BLaER1 treated with 17β-estradiol and CSF1 and Interleukin-3, amounts not matched to agents 10 nM and 100 nM (cell line): ENCODE measurements at regions not wholly inside any gene's neighbourhood (a gene's known extent, or its start where the extent isn't known, plus 50 kb on each side); places are given as distances from the start of the nearest gene placed in this dataset.
"Not testable (repeated sequence)": the region's sequence is repeated elsewhere in the genome, so short reads cannot be mapped to it uniquely, and the experiment has no call there.

ENCODE experiments used
- H3K27ac ChIP-seq, 11 experiments: shearing (Covaris generic); formaldehyde crosslinking; 2 replicates each; pipeline ENCODE4 v1.8.1; 2022
- H3K27me3 ChIP-seq, 11 experiments: shearing (Covaris generic); formaldehyde crosslinking; 2 replicates each; pipeline ENCODE4 v1.8.1; 2022
- H3K36me3 ChIP-seq, 11 experiments: shearing (Covaris generic); formaldehyde crosslinking; 2 replicates each; pipeline ENCODE4 v1.8.1; 2022
- H3K4me1 ChIP-seq, 10 experiments: shearing (Covaris generic); formaldehyde crosslinking; 2 replicates each; pipeline ENCODE4 v1.8.1; 2022
- H3K4me2 ChIP-seq, 11 experiments: shearing (Covaris generic); formaldehyde crosslinking; 2 replicates each; pipeline ENCODE4 v1.8.1; 2022
- H3K4me3 ChIP-seq, 10 experiments: shearing (Covaris generic); formaldehyde crosslinking; 2 replicates each; pipeline ENCODE4 v1.8.1; 2022
- H3K9ac ChIP-seq, 11 experiments: shearing (Covaris generic); formaldehyde crosslinking; 2 replicates each; pipeline ENCODE4 v1.8.1; 2022
- H3K9me3 ChIP-seq, 11 experiments: shearing (Covaris generic); formaldehyde crosslinking; replicated peaks in 1 of 11; 2 replicates each; pipeline ENCODE4 v1.8.1; 2022
- H4K20me1 ChIP-seq, 11 experiments: shearing (Covaris generic); formaldehyde crosslinking; 2 replicates each; pipeline ENCODE4 v1.8.1; 2022
- Cebpa-rat ChIP-seq, 11 experiments: shearing (Covaris generic); IDR thresholded peaks; 2 replicates each; pipeline ENCODE4 v1.8.1; 2022

DNA sequence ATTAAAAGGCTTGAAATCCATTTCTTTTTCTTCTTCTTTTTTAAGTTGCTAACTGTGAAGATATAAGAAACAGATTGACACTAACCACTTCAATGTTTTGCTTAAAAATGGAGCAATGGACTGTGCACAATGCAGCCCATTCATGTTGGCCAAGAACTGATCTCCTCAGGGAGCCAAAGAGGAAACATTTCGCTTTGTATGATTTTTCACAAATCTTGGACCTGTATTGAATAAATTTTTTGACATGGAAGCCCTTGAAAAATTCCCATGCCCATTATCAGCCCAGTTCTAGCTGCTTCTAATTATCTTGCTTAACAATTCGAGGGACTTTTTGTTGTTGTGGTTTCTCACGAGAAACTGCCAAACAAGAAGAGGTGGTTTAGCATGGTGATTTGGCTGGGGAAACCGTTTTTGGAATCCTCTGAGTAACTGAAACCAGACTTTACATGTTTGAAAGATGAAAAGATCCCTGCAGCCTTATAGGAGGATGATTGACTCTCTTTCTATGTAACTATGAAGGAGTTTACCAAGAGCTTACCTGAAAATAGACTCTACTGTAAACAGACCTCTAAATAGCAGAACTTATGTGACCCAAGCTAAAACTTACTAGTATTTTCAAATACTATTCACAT lies 1389.4 kb upstream of the GOT2 start:
- H3K9me3 ChIP-seq: no peaks in the 10 kb centered on the region
- H3K36me3 ChIP-seq: no peaks in the 10 kb centered on the region
- H3K4me1 ChIP-seq: peaks cover 0 to 17% (median 0%) of the 10 kb centered on the region in 10 experiments; a peak in 6 of 20 replicates
- H3K4me3 ChIP-seq: no peak overlapping the region
- H4K20me1 ChIP-seq: no peaks in the 10 kb centered on the region
- no peak overlapping the region for H3K27ac ChIP-seq
- H3K9ac ChIP-seq: no peak overlapping the region
- no peaks in the 10 kb centered on the region for H3K27me3 ChIP-seq
- no peak overlapping the region for H3K4me2 ChIP-seq
- no peak for TF ChIP-seq Cebpa-rat (IDR thresholded peaks at IDR 0.05)

DNA sequence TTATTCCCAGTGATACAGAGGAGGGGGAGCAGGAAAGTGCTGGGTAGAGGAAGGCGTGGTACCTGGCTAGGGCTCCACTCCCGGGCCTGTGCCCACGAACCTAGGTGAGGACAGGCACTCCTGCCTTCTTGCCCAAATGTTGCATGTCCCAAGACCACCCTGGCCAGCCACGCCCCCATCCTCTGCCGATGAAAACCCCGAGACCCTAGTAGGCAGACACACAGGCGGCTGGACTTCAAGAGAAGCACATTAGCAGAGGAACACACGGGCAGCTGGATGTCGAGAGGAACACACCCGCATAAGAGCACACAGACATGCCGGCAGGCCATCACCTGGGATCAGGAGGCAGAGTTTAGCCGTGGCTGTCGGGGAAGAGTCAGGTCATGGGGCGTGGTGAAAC lies 1386.5 kb upstream of the GOT2 start:
- Histone ChIP-seq H3K4me2 (no peak overlapping the region), H3K9me3 (no peaks in the 10 kb centered on the region), H3K36me3 (no peaks in the 10 kb centered on the region), H3K27me3 (no peaks in the 10 kb centered on the region), H3K9ac (no peak overlapping the region), H3K4me3 (no peak overlapping the region), H3K27ac (no peak overlapping the region), H3K4me1 (no peaks in the 10 kb centered on the region), H4K20me1 (no peaks in the 10 kb centered on the region)
- TF ChIP-seq Cebpa-rat (IDR thresholded peaks at IDR 0.05): no peak

GRCh38 chr16:60110531-60110930 lies 1376.4 kb upstream of the GOT2 start:
- no peak overlapping the region for H3K27ac ChIP-seq

GRCh38 chr16:60107871-60108270 lies 1373.8 kb upstream of the GOT2 start:
- H3K27ac ChIP-seq: peak overlapping the region in 3 of 11 experiments; percentile 4 to 52 (median 12); a peak in 4 of 22 replicates
- no peaks in the 10 kb centered on the region for H3K36me3 ChIP-seq
- H3K9ac ChIP-seq: no peak overlapping the region
- no peaks in the 10 kb centered on the region for H4K20me1 ChIP-seq
- no peak for TF ChIP-seq Cebpa-rat (IDR thresholded peaks at IDR 0.05)
- H3K27me3 ChIP-seq: no peaks in the 10 kb centered on the region
- H3K9me3 ChIP-seq: peaks cover 0 to 8% (median 4%) of the 10 kb centered on the region in 11 experiments; a peak in 5 of 22 replicates
- peaks cover 0 to 23% (median 4%) of the 10 kb centered on the region in 10 experiments; a peak in 10 of 20 replicates for H3K4me1 ChIP-seq
- peak overlapping the region in 7 of 11 experiments; percentile 2 to 72 (median 33); a peak in 10 of 22 replicates for H3K4me2 ChIP-seq
- H3K4me3 ChIP-seq: no peak overlapping the region

More at GRCh38 chr16:60110531-60110930, 1376.4 kb upstream of the GOT2 start:
- TF ChIP-seq Cebpa-rat (IDR thresholded peaks at IDR 0.05): no peak
- H3K36me3 ChIP-seq: no peaks in the 10 kb centered on the region
- H3K9ac ChIP-seq: no peak overlapping the region
- H3K4me2 ChIP-seq: no peak overlapping the region
- H3K4me1 ChIP-seq: peaks cover 0 to 23% (median 4%) of the 10 kb centered on the region in 10 experiments; a peak in 10 of 20 replicates
- H3K4me3 ChIP-seq: no peak overlapping the region
- no peaks in the 10 kb centered on the region for H4K20me1 ChIP-seq
- H3K9me3 ChIP-seq: peaks cover 0 to 8% (median 4%) of the 10 kb centered on the region in 11 experiments; a peak in 5 of 22 replicates
- no peaks in the 10 kb centered on the region for H3K27me3 ChIP-seq

DNA sequence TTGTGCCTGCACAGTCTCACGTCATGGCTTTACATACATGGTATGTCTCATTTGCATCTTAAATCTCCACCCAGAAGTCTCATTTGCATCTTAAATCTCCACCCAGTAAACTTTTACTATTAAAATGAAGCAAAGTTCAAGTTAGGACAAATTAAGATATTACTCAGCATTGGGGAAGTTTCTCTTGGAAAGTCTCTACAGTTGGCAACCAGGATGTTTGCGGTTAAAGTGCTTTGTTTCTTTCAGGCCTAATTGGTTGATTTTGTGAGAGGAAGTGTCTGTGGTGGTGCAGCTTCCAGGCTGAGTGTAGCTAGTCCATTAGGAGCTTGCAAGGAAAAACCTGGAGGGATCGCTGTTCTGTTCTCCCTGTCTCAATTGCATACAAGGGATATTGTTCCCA lies 1373.3 kb upstream of the GOT2 start:
- peaks cover 0 to 8% (median 4%) of the 10 kb centered on the region in 11 experiments; a peak in 5 of 22 replicates for H3K9me3 ChIP-seq
- H3K4me1 ChIP-seq: peaks cover 0 to 23% (median 4%) of the 10 kb centered on the region in 10 experiments; a peak in 10 of 20 replicates
- no peak overlapping the region for H3K4me3 ChIP-seq
- peak overlapping the region in 3 of 11 experiments; percentile 12 to 52 (median 18); a peak in 3 of 22 replicates for H3K27ac ChIP-seq
- H3K9ac ChIP-seq: no peak overlapping the region
- no peaks in the 10 kb centered on the region for H3K27me3 ChIP-seq
- no peaks in the 10 kb centered on the region for H3K36me3 ChIP-seq
- no peaks in the 10 kb centered on the region for H4K20me1 ChIP-seq
- peak overlapping the region in 7 of 11 experiments; percentile 2 to 72 (median 33); a peak in 10 of 22 replicates for H3K4me2 ChIP-seq
- TF ChIP-seq Cebpa-rat (IDR thresholded peaks at IDR 0.05): no peak

- Histone ChIP-seq H3K27me3 (no peaks in the 10 kb centered on the region), H3K9me3 (peaks cover 0 to 18% (median 6%) of the 10 kb centered on the region in 11 experiments; a peak in 6 of 22 replicates), H3K9ac (no peak overlapping the region), H4K20me1 (no peaks in the 10 kb centered on the region), H3K27ac (no peak overlapping the region), H3K4me1 (no peaks in the 10 kb centered on the region), H3K4me3 (no peak overlapping the region), H3K36me3 (no peaks in the 10 kb centered on the region), H3K4me2 (no peak overlapping the region)
- no peak for TF ChIP-seq Cebpa-rat (IDR thresholded peaks at IDR 0.05)
These were observed 1366.3 kb upstream of the GOT2 start for GRCh38 chr16:60100371-60100770.

- no peaks in the 10 kb centered on the region for H4K20me1 ChIP-seq
- H3K27me3 ChIP-seq: no peaks in the 10 kb centered on the region
- no peaks in the 10 kb centered on the region for H3K36me3 ChIP-seq
- no peak overlapping the region for H3K4me2 ChIP-seq
- no peak overlapping the region for H3K27ac ChIP-seq
- H3K4me3 ChIP-seq: no peak overlapping the region
- TF ChIP-seq Cebpa-rat (IDR thresholded peaks at IDR 0.05): no peak
- peaks cover 0 to 4% (median 0%) of the 10 kb centered on the region in 10 experiments; a peak in 1 of 20 replicates for H3K4me1 ChIP-seq
- H3K9ac ChIP-seq: no peak overlapping the region
- H3K9me3 ChIP-seq: peaks cover 0 to 21% (median 0%) of the 10 kb centered on the region in 11 experiments; a peak in 6 of 22 replicates
These were observed 1357.4 kb upstream of the GOT2 start for GRCh38 chr16:60091529-60091928.

GRCh38 chr16:60091071-60091470 lies 1357.0 kb upstream of the GOT2 start:
- H4K20me1 ChIP-seq: no peaks in the 10 kb centered on the region
- H3K27ac ChIP-seq: no peak overlapping the region
- H3K9ac ChIP-seq: no peak overlapping the region
- no peak overlapping the region for H3K4me2 ChIP-seq
- H3K27me3 ChIP-seq: no peaks in the 10 kb centered on the region
- H3K4me3 ChIP-seq: no peak overlapping the region
- H3K4me1 ChIP-seq: peaks cover 0 to 4% (median 0%) of the 10 kb centered on the region in 10 experiments; a peak in 1 of 20 replicates
- H3K9me3 ChIP-seq: peaks cover 0 to 24% (median 0%) of the 10 kb centered on the region in 11 experiments; a peak in 7 of 22 replicates
- no peaks in the 10 kb centered on the region for H3K36me3 ChIP-seq
- TF ChIP-seq Cebpa-rat (IDR thresholded peaks at IDR 0.05): no peak

DNA sequence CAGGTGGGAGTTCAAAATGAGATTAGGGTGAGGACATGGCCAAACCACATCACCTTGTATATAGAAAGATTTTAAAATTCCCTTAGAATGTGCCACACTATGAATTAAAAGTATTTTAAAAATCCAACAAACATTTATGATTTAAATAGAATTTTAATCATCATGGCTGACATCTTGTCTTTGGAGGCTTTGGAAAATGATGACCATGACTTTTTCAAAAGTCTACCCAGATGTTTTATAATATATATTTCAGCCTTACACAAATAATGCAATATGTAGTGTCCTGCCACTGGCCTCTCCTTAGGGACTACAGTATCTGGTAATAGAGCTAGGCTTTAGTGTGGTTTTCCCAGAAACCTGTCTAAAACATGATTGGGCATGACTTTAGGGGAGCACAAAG lies 1353.4 kb upstream of the GOT2 start:
- Histone ChIP-seq H3K9ac (no peak overlapping the region), H3K36me3 (no peaks in the 10 kb centered on the region), H3K27ac (no peak overlapping the region), H3K4me1 (peaks cover 0 to 4% (median 0%) of the 10 kb centered on the region in 10 experiments; a peak in 1 of 20 replicates), H3K27me3 (no peaks in the 10 kb centered on the region), H3K9me3 (peaks cover 0 to 23% (median 3%) of the 10 kb centered on the region in 11 experiments; a peak in 6 of 22 replicates), H3K4me3 (no peak overlapping the region), H3K4me2 (no peak overlapping the region), H4K20me1 (no peaks in the 10 kb centered on the region)
- TF ChIP-seq Cebpa-rat (IDR thresholded peaks at IDR 0.05): no peak

DNA sequence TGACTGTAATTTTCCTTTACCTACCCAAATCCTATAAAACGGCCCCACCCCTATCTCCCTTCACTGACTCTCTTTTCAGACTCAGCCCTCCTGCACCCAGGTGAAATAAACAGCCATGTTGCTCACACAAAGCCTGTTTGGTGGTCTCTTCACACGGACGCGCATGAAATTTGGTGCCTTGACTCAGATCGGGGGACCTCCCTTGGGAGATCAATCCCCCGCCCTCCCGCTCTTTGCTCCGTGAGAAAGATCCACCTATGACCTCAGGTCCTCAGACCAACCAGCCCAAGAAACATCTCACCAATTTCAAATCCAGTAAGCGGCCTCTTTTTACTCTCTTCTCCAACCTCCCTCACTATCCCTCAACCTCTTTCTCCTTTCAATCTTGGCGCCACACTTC lies 1344.7 kb upstream of the GOT2 start:
- H3K27me3 ChIP-seq, H3K4me2 ChIP-seq, H3K9ac ChIP-seq, H3K36me3 ChIP-seq, H3K4me3 ChIP-seq, H3K27ac ChIP-seq, H4K20me1 ChIP-seq: not testable (repeated sequence)
- Histone ChIP-seq H3K4me1 (peaks cover 0 to 12% (median 6%) of the 10 kb centered on the region in 10 experiments; a peak in 9 of 20 replicates), H3K9me3 (peaks cover 0 to 22% (median 0%) of the 10 kb centered on the region in 11 experiments; a peak in 8 of 22 replicates)
